ENCODE measurements at regions not wholly inside any gene's neighbourhood (a gene's known extent, or its start where the extent isn't known, plus 50 kb on each side); places are given as distances from the start of the nearest gene placed in this dataset.

GRCh38 chr5:173835131-173835530 lies 53.0 kb upstream of the CPEB4 start:
- DNase-seq = no peak
- Mint-ChIP-seq H3K27ac (ENCODE audit: unreplicated experiment) (no peak overlapping the region), H3K36me3 (ENCODE audit: unreplicated experiment) (peaks cover 3% of the 10 kb centered on the region), H3K9me3 (ENCODE audit: unreplicated experiment) (no peaks in the 10 kb centered on the region), H3K4me3 (ENCODE audit: unreplicated experiment) (no peak overlapping the region), H3K27me3 (ENCODE audit: unreplicated experiment) (no peaks in the 10 kb centered on the region), H3K4me1 (ENCODE audit: low read depth, unreplicated experiment) (no peaks in the 10 kb centered on the region)
- TF ChIP-seq CTCF (IDR thresholded peaks at IDR 0.05; ENCODE audit: partially characterized antibody, unreplicated experiment) = no peak

- no peaks in the 10 kb centered on the region for H3K9me3 Mint-ChIP-seq (ENCODE audit: unreplicated experiment)
- no peaks in the 10 kb centered on the region for H3K27me3 Mint-ChIP-seq (ENCODE audit: unreplicated experiment)
- no peak overlapping the region for H3K4me3 Mint-ChIP-seq (ENCODE audit: unreplicated experiment)
- TF ChIP-seq CTCF (IDR thresholded peaks at IDR 0.05; ENCODE audit: partially characterized antibody, unreplicated experiment) = no peak
- peaks cover 3% of the 10 kb centered on the region for H3K36me3 Mint-ChIP-seq (ENCODE audit: unreplicated experiment)
- no peaks in the 10 kb centered on the region for H3K4me1 Mint-ChIP-seq (ENCODE audit: low read depth, unreplicated experiment)
- no peak for DNase-seq
- no peak overlapping the region for H3K27ac Mint-ChIP-seq (ENCODE audit: unreplicated experiment)
Measured at GRCh38 chr5:173835661-173836060, 52.5 kb upstream of the CPEB4 start.

GRCh38 chr5:173837654-173838053 lies 50.5 kb upstream of the CPEB4 start:
- DNase-seq = no peak
- no peaks in the 10 kb centered on the region for H3K4me1 Mint-ChIP-seq (ENCODE audit: low read depth, unreplicated experiment)
- TF ChIP-seq CTCF (IDR thresholded peaks at IDR 0.05; ENCODE audit: partially characterized antibody, unreplicated experiment) = no peak
- H3K4me3 Mint-ChIP-seq (ENCODE audit: unreplicated experiment) = no peak overlapping the region
- H3K9me3 Mint-ChIP-seq (ENCODE audit: unreplicated experiment) = no peaks in the 10 kb centered on the region
- peaks cover 1% of the 10 kb centered on the region for H3K27me3 Mint-ChIP-seq (ENCODE audit: unreplicated experiment)
- H3K36me3 Mint-ChIP-seq (ENCODE audit: unreplicated experiment) = peaks cover 3% of the 10 kb centered on the region
- no peak overlapping the region for H3K27ac Mint-ChIP-seq (ENCODE audit: unreplicated experiment)
